Glomerular visceral epithelial cell (primary cell): ENCODE measurements at regions not wholly inside any gene's neighbourhood (a gene's known extent, or its start where the extent isn't known, plus 50 kb on each side); places are given as distances from the start of the nearest gene placed in this dataset.
"Not testable (repeated sequence)": the region's sequence is repeated elsewhere in the genome, so short reads cannot be mapped to it uniquely, and the experiment has no call there.

ENCODE experiments used
- DNase-seq: peaks from one replicate; pipeline ENCODE4 v3.0.0-alpha.2; 2016; ENCODE audit errors: extremely low spot score

GRCh38 chr4:122973465-122973864 lies 51.1 kb upstream of the NUDT6 start:
- DNase-seq: no peak

GRCh38 chr4:122976111-122976510 lies 53.7 kb upstream of the NUDT6 start:
- DNase-seq: no peak

- DNase-seq: no peak
These were observed 54.7 kb upstream of the NUDT6 start for GRCh38 chr4:122977103-122977502.

- no peak for DNase-seq
These were observed 55.7 kb upstream of the NUDT6 start for GRCh38 chr4:122978109-122978508.

- DNase-seq: no peak
These were observed 56.4 kb upstream of the NUDT6 start for GRCh38 chr4:122978789-122979188.

- no peak for DNase-seq
These were observed 58.5 kb upstream of the NUDT6 start for GRCh38 chr4:122980860-122981259.

GRCh38 chr4:122988696-122989095 lies 66.3 kb upstream of the NUDT6 start:
- no peak for DNase-seq

- no peak for DNase-seq
These were observed 68.5 kb upstream of the NUDT6 start for GRCh38 chr4:122990891-122991290.

GRCh38 chr4:122992057-122992456 lies 69.7 kb upstream of the NUDT6 start:
- DNase-seq: peak; percentile 11

- DNase-seq: peak; percentile 7
These were observed 70.2 kb upstream of the NUDT6 start for GRCh38 chr4:122992641-122993040.

- no peak for DNase-seq
These were observed 74.0 kb upstream of the NUDT6 start for GRCh38 chr4:122996350-122996749.

- no peak for DNase-seq
These were observed 75.2 kb upstream of the NUDT6 start for GRCh38 chr4:122997463-122998101.

GRCh38 chr4:123004079-123004478 lies 81.7 kb upstream of the NUDT6 start:
- DNase-seq: not testable (repeated sequence)

GRCh38 chr4:123005126-123005525 lies 82.7 kb upstream of the NUDT6 start:
- DNase-seq: not testable (repeated sequence)

- no peak for DNase-seq
These were observed 85.3 kb upstream of the NUDT6 start for GRCh38 chr4:123007679-123008078.

GRCh38 chr4:123012416-123012815 lies 90.0 kb upstream of the NUDT6 start:
- not testable (repeated sequence) for DNase-seq

- DNase-seq: no peak
These were observed 91.6 kb upstream of the NUDT6 start for GRCh38 chr4:123014038-123014437.

GRCh38 chr4:123017078-123017477 lies 94.7 kb upstream of the NUDT6 start:
- no peak for DNase-seq

- DNase-seq: peak; percentile 37
These were observed 95.4 kb upstream of the NUDT6 start for GRCh38 chr4:123017636-123018395.

- DNase-seq: no peak
These were observed 96.0 kb upstream of the NUDT6 start for GRCh38 chr4:123018396-123018775.

GRCh38 chr4:123020285-123020684 lies 97.9 kb upstream of the NUDT6 start:
- DNase-seq: no peak

GRCh38 chr4:123023647-123024046 lies 101.2 kb upstream of the NUDT6 start:
- DNase-seq: no peak

- no peak for DNase-seq
These were observed 102.3 kb upstream of the NUDT6 start for GRCh38 chr4:123024710-123025109.

- no peak for DNase-seq
These were observed 103.0 kb upstream of the NUDT6 start for GRCh38 chr4:123025398-123025797.
